ENCODE measurements at regions not wholly inside any gene's neighbourhood (a gene's known extent, or its start where the extent isn't known, plus 50 kb on each side); places are given as distances from the start of the nearest gene placed in this dataset.
"Not testable (repeated sequence)": the region's sequence is repeated elsewhere in the genome, so short reads cannot be mapped to it uniquely, and the experiment has no call there.

- peak in 1 of 2 donors; percentile 64 for ATAC-seq (ENCODE audit: low FRiP score in 2 of 2)
- H3K9me3 ChIP-seq: no peaks in the 10 kb centered on the region
- 22 to 29% methylated on average over 5 of the region's 5 CpGs for WGBS, 2 donors
- no peak overlapping the region for H3K4me3 ChIP-seq
- no peaks in the 10 kb centered on the region for H3K4me1 ChIP-seq
- H3K27me3 ChIP-seq: no peaks in the 10 kb centered on the region
- no peak for TF ChIP-seq EP300 (IDR thresholded peaks at IDR 0.05)
- TF ChIP-seq POLR2AphosphoS5 (IDR thresholded peaks at IDR 0.05): no peak
- TF ChIP-seq POLR2A (IDR thresholded peaks at IDR 0.05): no peak
- TF ChIP-seq CTCF (IDR thresholded peaks at IDR 0.05): peak in 4 of 6 experiments; percentile 9 to 52 (median 42)
- H3K27ac ChIP-seq: no peak overlapping the region
- no peaks in the 10 kb centered on the region for H3K36me3 ChIP-seq
- no peak for DNase-seq
Measured at GRCh38 chr12:62006076-62006732, 254.0 kb upstream of the USP15 start.

- no peaks in the 10 kb centered on the region for H3K4me1 ChIP-seq
- H3K27ac ChIP-seq: no peak overlapping the region
- H3K27me3 ChIP-seq: no peaks in the 10 kb centered on the region
- no peak for DNase-seq
- no peak overlapping the region for H3K4me3 ChIP-seq
- no peaks in the 10 kb centered on the region for H3K36me3 ChIP-seq
- no peak for TF ChIP-seq CTCF (IDR thresholded peaks at IDR 0.05)
- no peak for TF ChIP-seq EP300 (IDR thresholded peaks at IDR 0.05)
- no peak for TF ChIP-seq POLR2AphosphoS5 (IDR thresholded peaks at IDR 0.05)
- TF ChIP-seq POLR2A (IDR thresholded peaks at IDR 0.05): no peak
- no peaks in the 10 kb centered on the region for H3K9me3 ChIP-seq
- WGBS, 2 donors: 63 to 65% methylated on average over 2 of the region's 2 CpGs
- no peak for ATAC-seq (ENCODE audit: low FRiP score in 2 of 2)
Measured at GRCh38 chr12:62008703-62009102, 251.5 kb upstream of the USP15 start.

- Histone ChIP-seq H3K27ac (no peak overlapping the region), H3K4me3 (no peak overlapping the region), H3K27me3 (no peaks in the 10 kb centered on the region), H3K4me1 (no peaks in the 10 kb centered on the region), H3K36me3 (no peaks in the 10 kb centered on the region), H3K9me3 (no peaks in the 10 kb centered on the region)
- 91% methylated on average over 5 of the region's 5 CpGs for WGBS, 2 donors
- DNase-seq (no peak), ATAC-seq (ENCODE audit: low FRiP score in 2 of 2) (no peak)
- no peak for TF ChIP-seq POLR2AphosphoS5 (IDR thresholded peaks at IDR 0.05)
- TF ChIP-seq CTCF (IDR thresholded peaks at IDR 0.05): no peak
- no peak for TF ChIP-seq POLR2A (IDR thresholded peaks at IDR 0.05)
- no peak for TF ChIP-seq EP300 (IDR thresholded peaks at IDR 0.05)
Measured at GRCh38 chr12:62009445-62009844, 250.8 kb upstream of the USP15 start.

GRCh38 chr12:62010331-62010906 lies 249.8 kb upstream of the USP15 start:
- H3K4me3 ChIP-seq; H3K36me3 ChIP-seq; H3K4me1 ChIP-seq; H3K27me3 ChIP-seq; H3K27ac ChIP-seq; H3K9me3 ChIP-seq; ATAC-seq (ENCODE audit: low FRiP score in 2 of 2): not testable (repeated sequence)
- DNase-seq: peak in 1 of 2 donors; percentile 58
- 98% methylated on average over 10 of the region's 32 CpGs; no CpG with 5 or more reads in 1 of the 2 donors for WGBS, 2 donors

- DNase-seq; H3K4me3 ChIP-seq; H3K9me3 ChIP-seq; ATAC-seq (ENCODE audit: low FRiP score in 2 of 2); H3K36me3 ChIP-seq; H3K27me3 ChIP-seq; H3K27ac ChIP-seq; H3K4me1 ChIP-seq: not testable (repeated sequence)
- WGBS, 2 donors: 90 to 97% methylated on average over 8 to 13 of the region's 22 CpGs
Measured at GRCh38 chr12:62010973-62011372, 249.2 kb upstream of the USP15 start.

GRCh38 chr12:62014330-62014729 lies 245.9 kb upstream of the USP15 start:
- no peak overlapping the region for H3K27ac ChIP-seq
- no peaks in the 10 kb centered on the region for H3K9me3 ChIP-seq
- H3K36me3 ChIP-seq: no peaks in the 10 kb centered on the region
- H3K4me1 ChIP-seq: no peaks in the 10 kb centered on the region
- TF ChIP-seq EP300 (IDR thresholded peaks at IDR 0.05) (no peak), POLR2A (IDR thresholded peaks at IDR 0.05) (no peak), POLR2AphosphoS5 (IDR thresholded peaks at IDR 0.05) (no peak), CTCF (IDR thresholded peaks at IDR 0.05) (no peak)
- no peaks in the 10 kb centered on the region for H3K27me3 ChIP-seq
- WGBS, 2 donors: 90 to 95% methylated on average over 8 of the region's 8 CpGs
- ATAC-seq (ENCODE audit: low FRiP score in 2 of 2) (no peak), DNase-seq (no peak)
- no peak overlapping the region for H3K4me3 ChIP-seq
